ENCODE measurements at regions not wholly inside any gene's neighbourhood (a gene's known extent, or its start where the extent isn't known, plus 50 kb on each side); places are given as distances from the start of the nearest gene placed in this dataset.

- TF ChIP-seq CREB1 (IDR thresholded peaks at IDR 0.05; ENCODE audit: low read depth) (no peak), MAX (IDR thresholded peaks at IDR 0.05) (no peak), EGR1 (IDR thresholded peaks at IDR 0.05) (no peak), YY1 (IDR thresholded peaks at IDR 0.05; ENCODE audit: low read depth) (no peak), RAD21 (IDR thresholded peaks at IDR 0.05; ENCODE audit: low read depth) (no peak), ZBTB7A (IDR thresholded peaks at IDR 0.05; ENCODE audit: low read depth) (no peak), REST (IDR thresholded peaks at IDR 0.05; ENCODE audit: low read depth) (no peak), EP300 (IDR thresholded peaks at IDR 0.05; ENCODE audit: borderline replicate concordance) (no peak), TEAD4 (IDR thresholded peaks at IDR 0.05) (no peak)
These were observed 94.2 kb upstream of the TAB2 start for GRCh38 chr6:149223120-149223903.
